Right atrium auricular region (tissue), 2 donors: ENCODE measurements at regions not wholly inside any gene's neighbourhood (a gene's known extent, or its start where the extent isn't known, plus 50 kb on each side); places are given as distances from the start of the nearest gene placed in this dataset.

Experiments used
- DNase-seq: peaks from one replicate; pipeline ENCODE4 v3.0.0-alpha.2; 2019; ENCODE audit warnings: low spot score
- H3K27ac ChIP-seq, 2 donors: fragments of 200-600 bp; sonication (generic); 1 replicate in 1 of 2; 2 replicates in 1 of 2; pipeline ENCODE4 v1.5.1; 2016 to 2019
- H3K27me3 ChIP-seq, 2 donors: fragments of 200-600 bp; sonication (generic); one replicate each; pipeline versions ENCODE4 v1.5.1 to v1.6.0; 2017 to 2019
- H3K36me3 ChIP-seq: fragments of 200-600 bp; sonication (generic); one replicate; pipeline ENCODE4 v1.5.1; 2016
- H3K4me1 ChIP-seq, 2 donors: fragments of 200-600 bp; sonication (generic); one replicate each; pipeline versions ENCODE4 v1.5.1 to v1.6.0; 2017 to 2019
- H3K4me3 ChIP-seq, 2 donors: fragments of 200-600 bp; sonication (generic); 1 replicate in 1 of 2; 2 replicates in 1 of 2; pipeline ENCODE4 v1.5.1; 2017 to 2019; ENCODE audit warnings: mild to moderate bottlenecking in 1 of 2, moderate library complexity in 1 of 2
- H3K9me3 ChIP-seq, 2 donors: fragments of 200-600 bp; sonication (generic); one replicate each; pipeline ENCODE4 v1.5.1; 2019
- CTCF ChIP-seq, 2 donors: fragments of 200-600 bp; sonication (generic); IDR thresholded peaks; one replicate each; pipeline ENCODE4 v1.5.1; 2019; ENCODE audit warnings: antibody characterized with exemption in 2 of 2

GRCh38 chr1:69305621-69306020, 262.1 kb upstream of the LRRC7 start:
- no peak for TF ChIP-seq CTCF (IDR thresholded peaks at IDR 0.05)
- no peak for DNase-seq
- Histone ChIP-seq H3K27me3 (no peaks in the 10 kb centered on the region), H3K27ac (no peak overlapping the region), H3K36me3 (no peaks in the 10 kb centered on the region), H3K9me3 (no peaks in the 10 kb centered on the region), H3K4me3 (no peak overlapping the region), H3K4me1 (no peaks in the 10 kb centered on the region)

GRCh38 chr1:69312055-69312732, 255.5 kb upstream of the LRRC7 start:
- peaks cover 0 to 16% of the 10 kb centered on the region in 2 donors for H3K9me3 ChIP-seq
- no peaks in the 10 kb centered on the region for H3K36me3 ChIP-seq
- no peak for TF ChIP-seq CTCF (IDR thresholded peaks at IDR 0.05)
- no peak overlapping the region for H3K27ac ChIP-seq
- H3K27me3 ChIP-seq = no peaks in the 10 kb centered on the region
- DNase-seq = no peak
- no peaks in the 10 kb centered on the region for H3K4me1 ChIP-seq
- H3K4me3 ChIP-seq = no peak overlapping the region

DNA sequence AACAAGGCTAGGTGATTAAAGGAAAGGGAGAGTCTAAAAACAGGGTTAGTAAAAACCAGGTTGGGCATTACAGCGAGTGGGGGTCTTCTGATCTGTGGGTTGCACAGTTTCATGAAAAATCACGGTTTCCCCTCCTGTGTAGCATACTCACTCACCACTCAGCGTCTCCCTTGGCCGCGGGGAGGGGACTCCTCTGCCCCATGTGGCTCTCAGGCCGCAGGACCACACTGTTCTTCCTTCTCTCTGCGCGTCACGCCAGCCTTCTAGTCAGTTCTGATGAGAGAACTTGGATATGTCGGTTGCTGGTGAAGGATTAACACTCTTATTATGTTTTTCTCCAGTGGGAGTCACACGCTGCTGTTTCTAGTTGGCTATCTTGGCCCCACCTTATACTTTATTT, 254.6 kb upstream of the LRRC7 start:
- no peak overlapping the region for H3K4me3 ChIP-seq
- TF ChIP-seq CTCF (IDR thresholded peaks at IDR 0.05) = no peak
- no peaks in the 10 kb centered on the region for H3K27me3 ChIP-seq
- DNase-seq = no peak
- H3K27ac ChIP-seq = no peak overlapping the region
- peaks cover 0 to 16% of the 10 kb centered on the region in 2 donors for H3K9me3 ChIP-seq
- H3K4me1 ChIP-seq = no peaks in the 10 kb centered on the region
- no peaks in the 10 kb centered on the region for H3K36me3 ChIP-seq

DNA sequence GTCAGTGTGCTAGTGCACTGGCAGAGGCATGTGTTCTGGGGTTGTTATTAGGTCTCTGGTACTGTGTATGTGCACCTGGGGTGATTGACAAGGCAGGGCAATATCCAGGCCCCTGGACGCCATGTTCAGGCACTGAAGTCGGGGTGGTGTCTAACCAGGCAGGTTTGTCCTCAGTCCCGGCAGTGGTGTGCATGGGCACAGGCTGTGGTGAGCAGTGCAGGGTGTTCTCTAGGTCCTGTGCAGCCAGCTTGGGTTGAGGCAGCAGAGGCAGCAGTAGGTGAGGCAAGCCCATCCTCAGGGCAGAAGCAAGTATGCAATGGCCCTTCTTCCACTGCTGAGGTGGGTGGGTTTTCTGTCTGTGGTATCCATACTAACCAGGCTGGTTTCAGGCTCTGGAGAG, 252.3 kb upstream of the LRRC7 start:
- no peak for TF ChIP-seq CTCF (IDR thresholded peaks at IDR 0.05)
- no peaks in the 10 kb centered on the region for H3K4me1 ChIP-seq
- H3K4me3 ChIP-seq = no peak overlapping the region
- no peak for DNase-seq
- no peaks in the 10 kb centered on the region for H3K36me3 ChIP-seq
- no peaks in the 10 kb centered on the region for H3K27me3 ChIP-seq
- peaks cover 0 to 16% of the 10 kb centered on the region in 2 donors for H3K9me3 ChIP-seq
- H3K27ac ChIP-seq = no peak overlapping the region

DNA sequence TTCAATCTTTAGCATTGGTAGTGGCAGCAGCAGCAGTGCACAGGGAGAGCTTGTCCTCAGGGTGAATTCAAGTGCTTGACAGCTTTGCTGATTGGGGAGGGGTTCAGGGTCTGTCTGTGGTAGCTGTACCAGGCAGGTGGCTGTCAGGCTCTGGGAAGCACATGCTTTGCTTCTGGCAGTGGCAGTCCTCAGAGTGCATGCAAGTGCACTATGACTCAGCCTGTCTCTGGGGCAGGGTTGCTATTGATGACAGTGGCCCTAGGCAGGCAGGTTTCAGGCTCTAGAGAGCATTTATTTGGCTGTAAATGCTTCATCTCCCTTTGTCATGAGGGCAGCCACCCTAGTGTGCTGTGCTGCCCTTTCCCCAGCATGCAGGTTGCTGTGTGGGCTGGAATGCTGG, 251.9 kb upstream of the LRRC7 start:
- Histone ChIP-seq H3K36me3 (no peaks in the 10 kb centered on the region), H3K27me3 (no peaks in the 10 kb centered on the region), H3K4me3 (no peak overlapping the region), H3K4me1 (no peaks in the 10 kb centered on the region), H3K9me3 (peaks cover 0 to 16% of the 10 kb centered on the region in 2 donors), H3K27ac (no peak overlapping the region)
- TF ChIP-seq CTCF (IDR thresholded peaks at IDR 0.05) = no peak
- DNase-seq = no peak

GRCh38 chr1:69319287-69319686, 248.4 kb upstream of the LRRC7 start:
- no peaks in the 10 kb centered on the region for H3K27me3 ChIP-seq
- H3K4me3 ChIP-seq = no peak overlapping the region
- no peaks in the 10 kb centered on the region for H3K36me3 ChIP-seq
- H3K27ac ChIP-seq = no peak overlapping the region
- no peak for DNase-seq
- TF ChIP-seq CTCF (IDR thresholded peaks at IDR 0.05) = no peak
- H3K4me1 ChIP-seq = no peaks in the 10 kb centered on the region
- H3K9me3 ChIP-seq = peaks cover 0 to 3% of the 10 kb centered on the region in 2 donors
